HepG2 (cell line): ENCODE measurements at regions not wholly inside any gene's neighbourhood (a gene's known extent, or its start where the extent isn't known, plus 50 kb on each side); places are given as distances from the start of the nearest gene placed in this dataset.

Experiments used
- ATAC-seq: fragments of 200-7000 bp; cut with Tn5 transposase; 3 replicates; pipeline ENCODE4 v1.9.1; 2020; ENCODE audit warnings: mild to moderate bottlenecking, moderate library complexity
- BruUV-seq: library from RNA; stranded (reverse); fragments of 400-500 nt; replicated peaks from 2 replicates; lab custom pipeline; 2021; lab: Mats Ljungman, UMichigan
- CTCF ChIA-PET: fragments of 300-600 bp; formaldehyde crosslinking; extraction: SDS; loops from one replicate; lab custom pipeline; 2021; ENCODE audit warnings: low total read pairs, inconsistent platforms, low intra/inter-chr PET ratio; lab: Yijun Ruan, JAX
- POLR2A ChIA-PET: fragments of 350-600 bp; sonication (Branson Sonifier 250); formaldehyde crosslinking; loops from one replicate; lab custom pipeline; 2020; ENCODE audit warnings: antibody characterized with exemption, inconsistent platforms; lab: Yijun Ruan, JAX
- DNase-seq: peaks from one replicate; pipeline ENCODE4 v3.0.0-alpha.2; 2015; ENCODE audit warnings: low spot score
- FAIRE-seq: peaks from 3 replicates; lab custom pipeline; 2011; peaks lifted over from hg19 to GRCh38; lab: Jason Lieb, UNC
- H2AFZ ChIP-seq: one replicate; pipeline ENCODE4 v1.6.1; 2011; ENCODE audit warnings: low read length, inconsistent platforms
- H3K27ac ChIP-seq: fragments of 300-600 bp; 3 replicates; pipeline ENCODE4 v1.8.0; 2011; ENCODE audit warnings: mixed run types, mild to moderate bottlenecking, mixed read lengths, low read length, inconsistent platforms; ENCODE audit not compliant: insufficient read depth; ENCODE audit errors: extremely low read length
- H3K27me3 ChIP-seq, 2 experiments: fragments of 200-600 bp in 1 of 2; 2 replicates in 1 of 2; 3 replicates in 1 of 2; pipeline versions ENCODE4 v1.6.0 to v1.8.0; 2011; ENCODE audit warnings: low read length in 2 of 2, mild to moderate bottlenecking in 2 of 2, moderate library complexity in 2 of 2, inconsistent platforms in 1 of 2; ENCODE audit not compliant: insufficient read depth in 2 of 2, control insufficient read depth in 1 of 2
- H3K36me3 ChIP-seq, 2 experiments: fragments of 200-600 bp in 1 of 2; replicated peaks in 1 of 2; 2 replicates in 1 of 2; 3 replicates in 1 of 2; pipeline versions ENCODE4 v1.5.1 to v1.8.0; 2011; ENCODE audit warnings: low read length in 2 of 2, inconsistent platforms in 1 of 2; ENCODE audit not compliant: insufficient read depth in 2 of 2, control insufficient read depth in 1 of 2
- H3K4me1 ChIP-seq: 2 replicates; pipeline ENCODE4 v1.5.1; 2012; ENCODE audit warnings: low read length, inconsistent platforms; ENCODE audit not compliant: insufficient read depth
- H3K4me2 ChIP-seq: 2 replicates; pipeline ENCODE4 v1.6.0; 2011; ENCODE audit warnings: low read depth, low read length, inconsistent platforms
- H3K4me3 ChIP-seq, 3 experiments: fragments of 200-600 bp in 1 of 3; sonication (generic), shearing (Covaris generic) in 1 of 3; replicated peaks in 1 of 3; 2 replicates each; pipeline ENCODE4 v1.5.1; 2011 to 2016; ENCODE audit warnings: low read length in 3 of 3, inconsistent platforms in 2 of 3, low read depth in 2 of 3, mild to moderate bottlenecking in 2 of 3, control low read depth in 1 of 3, mixed read lengths in 1 of 3; ENCODE audit not compliant: insufficient read depth in 1 of 3
- H3K79me2 ChIP-seq: one replicate; pipeline ENCODE4 v1.6.1; 2011; ENCODE audit warnings: low read length, inconsistent platforms; ENCODE audit not compliant: insufficient read depth
- H3K9ac ChIP-seq: 2 replicates; pipeline ENCODE4 v1.6.0; 2011; ENCODE audit warnings: mild to moderate bottlenecking, low read depth, low read length, inconsistent platforms; ENCODE audit not compliant: insufficient read depth
- H3K9me3 ChIP-seq: 2 replicates; pipeline ENCODE4 v1.5.1; 2012; ENCODE audit warnings: mild to moderate bottlenecking, low read length
- H4K20me1 ChIP-seq: 2 replicates; pipeline ENCODE4 v1.6.0; 2011; ENCODE audit warnings: inconsistent platforms, mild to moderate bottlenecking, low read length, moderate library complexity; ENCODE audit not compliant: insufficient read depth
- AGO1 ChIP-seq: fragments of 200-400 bp; formaldehyde crosslinking; IDR thresholded peaks from 2 replicates; pipeline ENCODE4 v1.6.1; 2017; ENCODE audit warnings: mild to moderate bottlenecking, low read depth, low read length, moderate library complexity; ENCODE audit not compliant: poor library complexity, severe bottlenecking
- CCAR2 ChIP-seq: fragments of 200-400 bp; formaldehyde crosslinking; optimal IDR thresholded peaks from 2 replicates; pipeline ENCODE3; 2018; ENCODE audit warnings: low read depth, mild to moderate bottlenecking, low read length, moderate library complexity
- FOXA1 ChIP-seq, 2 experiments: fragments of 450-650 bp in 1 of 2; sonication (generic) in 1 of 2; formaldehyde crosslinking in 1 of 2; IDR thresholded peaks; 2 replicates each; pipeline versions ENCODE4 v1.4.0 to v1.6.1; 2016 to 2020; ENCODE audit warnings: missing genetic modification reagents in 1 of 2
- HDAC2 ChIP-seq: sonication (generic); formaldehyde crosslinking; IDR thresholded peaks from 2 replicates; pipeline ENCODE4 v1.4.0; 2020; ENCODE audit warnings: missing genetic modification reagents
- RBFOX2 ChIP-seq: fragments of 200-400 bp; formaldehyde crosslinking; IDR thresholded peaks from 2 replicates; pipeline ENCODE4 v1.6.1; 2017; ENCODE audit warnings: low read depth, mild to moderate bottlenecking, low read length
- SOX13 ChIP-seq, 3 experiments: fragments of 450-650 bp in 1 of 3; sonication (generic) in 1 of 3; formaldehyde crosslinking in 1 of 3; IDR thresholded peaks in 2 of 3; conservative IDR thresholded peaks in 1 of 3; 2 replicates each; pipeline versions ENCODE4 v1.5.0 to v1.6.1; 2016 to 2020; ENCODE audit warnings: antibody characterized with exemption in 1 of 3, mild to moderate bottlenecking in 1 of 3, missing compliant biosample characterization in 1 of 3, missing genetic modification reagents in 1 of 3, moderate library complexity in 1 of 3
- SPEN ChIP-seq: sonication (generic); formaldehyde crosslinking; IDR thresholded peaks from 2 replicates; pipeline ENCODE4 v1.5.1; 2020; ENCODE audit warnings: low read depth, mild to moderate bottlenecking, missing genetic modification reagents
- YEATS2 ChIP-seq: sonication (generic); formaldehyde crosslinking; IDR thresholded peaks from 2 replicates; pipeline ENCODE4 v1.4.0; 2020; ENCODE audit warnings: missing genetic modification reagents, borderline replicate concordance
- ZFYVE20 ChIP-seq: sonication (generic); formaldehyde crosslinking; IDR thresholded peaks from 2 replicates; pipeline ENCODE4 v1.8.0; 2023; ENCODE audit warnings: low read depth, mild to moderate bottlenecking, moderate library complexity, missing genetic modification reagents, borderline replicate concordance
- ZNF20 ChIP-seq: sonication (generic); formaldehyde crosslinking; IDR thresholded peaks from 2 replicates; pipeline ENCODE4 v1.4.0; 2020; ENCODE audit warnings: mild to moderate bottlenecking, moderate library complexity, missing genetic modification reagents
- ZNF33A ChIP-seq: sonication (generic); formaldehyde crosslinking; IDR thresholded peaks from 2 replicates; pipeline ENCODE4 v1.5.1; 2020; ENCODE audit warnings: missing genetic modification reagents, mild to moderate bottlenecking, moderate library complexity, borderline replicate concordance
- ZNF432 ChIP-seq: sonication (generic); formaldehyde crosslinking; IDR thresholded peaks from 2 replicates; pipeline ENCODE4 v1.5.0; 2020; ENCODE audit warnings: missing genetic modification reagents, mild to moderate bottlenecking, borderline replicate concordance
- ZNF652 ChIP-seq: IDR thresholded peaks from 2 replicates; pipeline ENCODE4 v1.6.1; 2016; ENCODE audit warnings: low read depth, borderline replicate concordance
- ZSCAN31 ChIP-seq: sonication (generic); formaldehyde crosslinking; IDR thresholded peaks from 2 replicates; pipeline ENCODE4 v1.5.0; 2020; ENCODE audit warnings: low read depth, mild to moderate bottlenecking, missing genetic modification reagents
- WGBS: methylation state at CpG from one replicate; pipeline ENCODE4 v1.1.6; 2017; ENCODE audit warnings: low lambda C conversion rate; 5-methylcytosine and 5-hydroxymethylcytosine counted together
- in situ Hi-C: cut with HindIII; loops from 2 replicates; pipeline ENCODE4 v1.10.0; 2017; ENCODE audit warnings: low pct_unique_long_range_greater_than_20kb; ENCODE audit not compliant: extremely low pct_ligation_motif_present
- intact Hi-C: fragments of 100-400 bp; cut with micrococcal nuclease; formaldehyde crosslinking; loops from one replicate; pipeline ENCODE4 v1.10.0; 2022; ENCODE audit not compliant: unreplicated experiment
- TF ChIP-seq, protein P1 (sequence below): sonication (generic); formaldehyde crosslinking; IDR thresholded peaks from 2 replicates; pipeline ENCODE4 v1.5.0; 2020; ENCODE audit warnings: missing genetic modification reagents
- TF ChIP-seq, protein P2 (sequence below): sonication (generic); formaldehyde crosslinking; IDR thresholded peaks from 2 replicates; pipeline ENCODE4 v1.8.0; 2022; ENCODE audit warnings: missing genetic modification reagents, mild to moderate bottlenecking, borderline replicate concordance

DNA sequence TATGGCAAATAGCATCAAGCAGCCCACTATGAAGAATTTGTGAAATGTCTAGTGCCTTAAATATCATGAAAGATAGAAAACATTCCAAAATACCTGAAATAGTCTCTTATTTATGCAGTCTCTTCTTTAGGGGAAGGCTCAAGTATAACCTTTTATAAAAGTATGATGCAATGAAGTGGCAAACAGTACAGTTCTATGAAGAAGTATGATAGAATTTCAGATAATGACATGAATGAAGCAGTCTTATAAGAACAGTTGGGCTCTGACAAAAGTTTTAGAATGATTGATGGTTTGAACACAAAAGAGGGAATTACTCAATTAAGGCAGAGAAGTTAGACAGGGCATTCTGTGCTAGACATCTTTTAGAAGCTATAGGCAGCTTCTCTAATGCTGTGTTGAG lies 1791.8 kb upstream of the PIK3C3 start:
- DNase-seq (no peak), ATAC-seq (no peak), FAIRE-seq (no peak)
- no TSS peak for BruUV-seq
- POLR2A ChIA-PET, result no interaction called here
- TF ChIP-seq ZNF20 (CRISPR knock-in tag), result no peak
- TF ChIP-seq, protein P1, sequence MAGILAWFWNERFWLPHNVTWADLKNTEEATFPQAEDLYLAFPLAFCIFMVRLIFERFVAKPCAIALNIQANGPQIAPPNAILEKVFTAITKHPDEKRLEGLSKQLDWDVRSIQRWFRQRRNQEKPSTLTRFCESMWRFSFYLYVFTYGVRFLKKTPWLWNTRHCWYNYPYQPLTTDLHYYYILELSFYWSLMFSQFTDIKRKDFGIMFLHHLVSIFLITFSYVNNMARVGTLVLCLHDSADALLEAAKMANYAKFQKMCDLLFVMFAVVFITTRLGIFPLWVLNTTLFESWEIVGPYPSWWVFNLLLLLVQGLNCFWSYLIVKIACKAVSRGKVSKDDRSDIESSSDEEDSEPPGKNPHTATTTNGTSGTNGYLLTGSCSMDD (CRISPR knock-in tag), result no peak
- TF ChIP-seq, protein P2, sequence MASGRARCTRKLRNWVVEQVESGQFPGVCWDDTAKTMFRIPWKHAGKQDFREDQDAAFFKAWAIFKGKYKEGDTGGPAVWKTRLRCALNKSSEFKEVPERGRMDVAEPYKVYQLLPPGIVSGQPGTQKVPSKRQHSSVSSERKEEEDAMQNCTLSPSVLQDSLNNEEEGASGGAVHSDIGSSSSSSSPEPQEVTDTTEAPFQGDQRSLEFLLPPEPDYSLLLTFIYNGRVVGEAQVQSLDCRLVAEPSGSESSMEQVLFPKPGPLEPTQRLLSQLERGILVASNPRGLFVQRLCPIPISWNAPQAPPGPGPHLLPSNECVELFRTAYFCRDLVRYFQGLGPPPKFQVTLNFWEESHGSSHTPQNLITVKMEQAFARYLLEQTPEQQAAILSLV (CRISPR knock-in tag), result no peak
- TF ChIP-seq ZFYVE20 (CRISPR knock-in tag), result no peak
- TF ChIP-seq SOX13 (IDR thresholded peaks at IDR 0.05), result no peak
- no peak for TF ChIP-seq SOX13 (CRISPR knock-in tag; conservative IDR thresholded peaks at IDR 0.05 in 1 of 2, IDR thresholded peaks at IDR 0.05 in 1 of 2)
- TF ChIP-seq ZNF33A (CRISPR knock-in tag), result no peak
- H3K36me3 ChIP-seq, result no peaks in the 10 kb centered on the region
- H3K4me1 ChIP-seq, result no peaks in the 10 kb centered on the region
- CTCF ChIA-PET, result no interaction called here
- in situ Hi-C loops, result no loop called here
- intact Hi-C loops, result no loop called here
- H4K20me1 ChIP-seq, result no peaks in the 10 kb centered on the region
- no peaks in the 10 kb centered on the region for H3K27me3 ChIP-seq
- no peak overlapping the region for H3K9ac ChIP-seq
- H3K27ac ChIP-seq, result no peak overlapping the region
- no peak overlapping the region for H3K4me3 ChIP-seq
- no peak overlapping the region for H3K4me2 ChIP-seq
- H2AFZ ChIP-seq, result no peak overlapping the region
- no peaks in the 10 kb centered on the region for H3K79me2 ChIP-seq
- H3K9me3 ChIP-seq, result no peaks in the 10 kb centered on the region

DNA sequence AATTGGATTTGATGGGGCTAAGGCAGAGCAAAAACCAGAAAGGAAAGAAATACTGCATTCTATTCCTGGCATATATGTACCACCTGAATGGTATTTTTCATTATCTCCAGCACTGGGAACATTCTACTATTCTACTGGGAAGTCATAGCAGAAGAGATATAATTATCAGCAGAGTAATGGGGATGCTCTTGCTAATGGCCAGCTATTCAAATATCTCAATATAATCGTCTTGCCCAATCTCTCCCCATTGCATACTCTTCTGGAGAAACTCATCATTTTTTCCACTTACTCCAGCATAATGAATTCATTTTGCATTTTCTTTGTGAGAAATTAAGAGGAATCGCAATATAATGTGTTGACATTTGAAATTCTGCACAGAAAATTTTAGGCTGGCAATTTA lies 1794.7 kb upstream of the PIK3C3 start:
- intact Hi-C loops, result no loop called here
- Histone ChIP-seq H3K27ac (no peak overlapping the region), H3K9me3 (no peaks in the 10 kb centered on the region), H3K9ac (no peak overlapping the region), H4K20me1 (no peaks in the 10 kb centered on the region), H3K27me3 (no peaks in the 10 kb centered on the region), H3K4me1 (no peaks in the 10 kb centered on the region), H3K79me2 (no peaks in the 10 kb centered on the region), H2AFZ (no peak overlapping the region), H3K36me3 (no peaks in the 10 kb centered on the region), H3K4me3 (no peak overlapping the region), H3K4me2 (no peak overlapping the region)
- ATAC-seq, result no peak
- BruUV-seq, result no TSS peak
- in situ Hi-C loops, result no loop called here
- no peak for DNase-seq
- FAIRE-seq, result no peak
- WGBS, result 0% methylated on average over 2 of the region's 2 CpGs
- CTCF ChIA-PET, result no interaction called here
- POLR2A ChIA-PET, result no interaction called here
- TF ChIP-seq CCAR2, result no peak
- no peak for TF ChIP-seq RBFOX2
- no peak for TF ChIP-seq AGO1
- no peak for TF ChIP-seq ZNF652 (CRISPR knock-in tag)
- TF ChIP-seq FOXA1 (IDR thresholded peaks at IDR 0.05), result no peak
- TF ChIP-seq FOXA1 (CRISPR knock-in tag; IDR thresholded peaks at IDR 0.05), result no peak
- no peak for TF ChIP-seq ZNF432 (CRISPR knock-in tag)
- no peak for TF ChIP-seq YEATS2 (CRISPR knock-in tag)
- TF ChIP-seq ZSCAN31 (CRISPR knock-in tag), result no peak
- TF ChIP-seq HDAC2, result no peak
- no peak for TF ChIP-seq SPEN
